ENCODE measurements at regions not wholly inside any gene's neighbourhood (a gene's known extent, or its start where the extent isn't known, plus 50 kb on each side); places are given as distances from the start of the nearest gene placed in this dataset.

DNA sequence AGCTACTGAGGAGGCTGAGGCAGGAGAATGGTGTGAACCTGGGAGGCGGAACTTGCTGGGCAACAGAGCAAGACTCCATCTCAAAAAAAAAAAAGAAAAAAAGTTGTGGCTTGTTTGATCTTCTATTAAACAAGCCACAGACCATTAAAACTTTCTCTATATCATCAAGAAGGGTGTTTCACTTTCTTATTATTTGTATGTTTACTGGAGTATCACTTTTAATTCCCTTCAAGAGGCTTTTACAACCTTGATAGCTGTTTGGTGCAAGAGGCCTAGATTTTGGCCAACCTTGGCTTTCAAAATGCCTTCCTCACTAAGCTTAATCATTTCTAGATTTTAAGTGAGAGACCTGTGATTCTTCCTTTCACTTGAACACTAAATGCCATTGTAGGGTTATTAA is 339.1 kb downstream of the TSN start:
- 100% methylated on average over 1 of the region's 1 CpG for WGBS
- Histone ChIP-seq H3K9me3 (ENCODE audit: insufficient read depth, low read depth, low read length) (no peaks in the 10 kb centered on the region), H3K9ac (ENCODE audit: low read depth, low read length) (no peak overlapping the region), H3K27ac (ENCODE audit: low read depth, low read length) (no peak overlapping the region), H3K36me3 (ENCODE audit: insufficient read depth, low read length) (no peaks in the 10 kb centered on the region), H3K27me3 (ENCODE audit: insufficient read depth, low read length) (no peaks in the 10 kb centered on the region), H3K4me3 (ENCODE audit: low read length) (no peak overlapping the region), H3K4me1 (ENCODE audit: insufficient read depth, low read length) (no peaks in the 10 kb centered on the region)

DNA sequence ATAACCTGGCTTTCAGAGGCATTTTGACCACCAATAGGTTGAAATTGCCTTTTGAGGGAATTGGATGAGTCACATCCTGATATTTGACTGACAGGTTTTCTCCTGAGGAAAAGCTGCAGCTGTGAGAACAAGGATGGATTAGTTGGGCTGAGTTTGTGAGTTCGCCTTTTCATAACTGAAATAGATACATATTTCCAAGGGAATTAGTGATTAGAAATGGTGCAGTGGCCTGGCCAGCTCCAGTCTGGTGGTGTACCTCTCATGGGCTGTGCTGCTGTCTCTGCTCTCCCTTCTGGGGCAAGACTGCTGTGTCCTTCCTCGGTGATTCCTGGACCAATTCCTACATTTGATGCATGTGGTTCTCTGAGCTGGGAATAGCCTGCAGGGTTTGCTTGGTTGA is 341.3 kb downstream of the TSN start:
- H3K4me1 ChIP-seq (ENCODE audit: insufficient read depth, low read length) = peaks cover 7% of the 10 kb centered on the region; the same call in 1 of the 2 replicates
- no peak overlapping the region for H3K4me3 ChIP-seq (ENCODE audit: low read length)
- H3K27ac ChIP-seq (ENCODE audit: low read depth, low read length) = no peak overlapping the region
- no peak overlapping the region for H3K9ac ChIP-seq (ENCODE audit: low read depth, low read length)
- no peaks in the 10 kb centered on the region for H3K36me3 ChIP-seq (ENCODE audit: insufficient read depth, low read length)
- no peaks in the 10 kb centered on the region for H3K9me3 ChIP-seq (ENCODE audit: insufficient read depth, low read depth, low read length)
- 75% methylated on average over 2 of the region's 2 CpGs for WGBS
- H3K27me3 ChIP-seq (ENCODE audit: insufficient read depth, low read length) = no peaks in the 10 kb centered on the region

DNA sequence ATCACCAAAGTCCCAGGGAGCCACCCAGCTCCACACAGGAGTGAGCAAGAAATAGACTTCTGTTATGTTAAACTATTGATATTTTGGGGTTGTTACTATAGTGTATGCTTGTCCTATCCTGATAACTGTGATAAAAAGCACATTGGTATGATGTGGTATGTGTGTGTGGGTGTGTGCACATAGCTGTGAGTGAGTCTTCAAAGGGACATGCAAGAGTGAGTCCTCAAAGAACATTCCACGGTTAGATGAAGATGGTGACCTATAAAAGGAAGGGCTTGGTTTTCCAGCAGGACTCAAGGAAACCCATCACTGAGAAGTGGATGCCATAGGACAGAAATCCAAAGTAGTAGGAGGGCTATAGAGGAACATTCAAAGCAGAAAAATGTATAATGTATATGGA is 342.9 kb downstream of the TSN start:
- no peak overlapping the region for H3K4me3 ChIP-seq (ENCODE audit: low read length)
- H3K36me3 ChIP-seq (ENCODE audit: insufficient read depth, low read length) = no peaks in the 10 kb centered on the region
- no peaks in the 10 kb centered on the region; the same call in 1 of the 2 replicates for H3K9me3 ChIP-seq (ENCODE audit: insufficient read depth, low read depth, low read length)
- no peaks in the 10 kb centered on the region for H3K27me3 ChIP-seq (ENCODE audit: insufficient read depth, low read length)
- H3K27ac ChIP-seq (ENCODE audit: low read depth, low read length) = no peak overlapping the region
- peaks cover 7% of the 10 kb centered on the region; the same call in 1 of the 2 replicates for H3K4me1 ChIP-seq (ENCODE audit: insufficient read depth, low read length)
- 95% methylated on average over 1 of the region's 1 CpG for WGBS
- no peak overlapping the region for H3K9ac ChIP-seq (ENCODE audit: low read depth, low read length)

DNA sequence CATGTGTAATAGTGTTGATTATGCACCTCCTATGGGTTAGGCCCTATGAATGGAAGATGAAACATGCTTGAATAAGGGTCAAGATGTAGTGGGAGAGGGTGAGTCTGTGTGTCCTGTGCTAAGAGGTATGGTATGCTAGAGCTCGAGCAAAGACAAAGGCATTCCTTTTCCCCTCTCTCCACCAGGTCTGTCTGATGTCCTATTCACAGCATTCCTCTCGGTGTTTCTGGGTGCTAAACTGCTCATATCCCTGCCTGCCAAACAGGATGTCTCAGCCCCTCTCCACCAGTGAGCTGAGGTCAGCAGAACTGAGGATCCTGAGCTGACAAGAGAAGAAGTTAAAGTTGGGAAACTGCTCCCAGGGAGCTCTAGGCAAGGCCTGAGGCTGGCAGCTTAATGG is 344.9 kb downstream of the TSN start:
- H3K4me1 ChIP-seq (ENCODE audit: insufficient read depth, low read length) = peaks cover 9% of the 10 kb centered on the region; the same call in 1 of the 2 replicates
- H3K27me3 ChIP-seq (ENCODE audit: insufficient read depth, low read length) = no peaks in the 10 kb centered on the region
- no peak overlapping the region for H3K9ac ChIP-seq (ENCODE audit: low read depth, low read length)
- H3K9me3 ChIP-seq (ENCODE audit: insufficient read depth, low read depth, low read length) = no peaks in the 10 kb centered on the region; the same call in 1 of the 2 replicates
- H3K27ac ChIP-seq (ENCODE audit: low read depth, low read length) = no peak overlapping the region; the same call in 1 of the 2 replicates
- H3K36me3 ChIP-seq (ENCODE audit: insufficient read depth, low read length) = no peaks in the 10 kb centered on the region
- 57% methylated on average over 2 of the region's 2 CpGs for WGBS
- no peak overlapping the region for H3K4me3 ChIP-seq (ENCODE audit: low read length)

DNA sequence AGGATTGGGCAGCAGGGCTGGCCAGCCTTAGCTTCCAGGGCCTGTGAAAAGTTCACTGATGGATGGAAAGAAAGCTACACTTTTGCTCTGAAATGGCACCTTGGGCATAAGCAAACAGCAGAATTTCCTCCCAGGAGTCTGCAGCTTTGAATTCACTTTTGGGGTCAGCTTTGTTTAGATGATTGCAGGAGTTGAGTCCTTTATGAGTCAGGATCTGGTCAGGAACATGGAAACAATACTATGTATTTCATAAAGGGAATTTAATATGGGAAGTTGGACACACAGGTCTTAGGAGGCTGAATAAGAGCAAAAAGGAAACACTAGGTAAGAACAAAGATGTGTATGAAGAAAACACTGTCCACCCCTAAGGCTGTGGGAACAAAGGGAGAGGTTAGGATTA is 345.3 kb downstream of the TSN start:
- peaks cover 12% of the 10 kb centered on the region; the same call in 1 of the 2 replicates for H3K4me1 ChIP-seq (ENCODE audit: insufficient read depth, low read length)
- H3K9me3 ChIP-seq (ENCODE audit: insufficient read depth, low read depth, low read length) = no peaks in the 10 kb centered on the region; the same call in 1 of the 2 replicates
- no peak overlapping the region; the same call in 1 of the 2 replicates for H3K27ac ChIP-seq (ENCODE audit: low read depth, low read length)
- no peak overlapping the region for H3K9ac ChIP-seq (ENCODE audit: low read depth, low read length)
- no peaks in the 10 kb centered on the region for H3K36me3 ChIP-seq (ENCODE audit: insufficient read depth, low read length)
- H3K4me3 ChIP-seq (ENCODE audit: low read length) = no peak overlapping the region
- H3K27me3 ChIP-seq (ENCODE audit: insufficient read depth, low read length) = no peaks in the 10 kb centered on the region

DNA sequence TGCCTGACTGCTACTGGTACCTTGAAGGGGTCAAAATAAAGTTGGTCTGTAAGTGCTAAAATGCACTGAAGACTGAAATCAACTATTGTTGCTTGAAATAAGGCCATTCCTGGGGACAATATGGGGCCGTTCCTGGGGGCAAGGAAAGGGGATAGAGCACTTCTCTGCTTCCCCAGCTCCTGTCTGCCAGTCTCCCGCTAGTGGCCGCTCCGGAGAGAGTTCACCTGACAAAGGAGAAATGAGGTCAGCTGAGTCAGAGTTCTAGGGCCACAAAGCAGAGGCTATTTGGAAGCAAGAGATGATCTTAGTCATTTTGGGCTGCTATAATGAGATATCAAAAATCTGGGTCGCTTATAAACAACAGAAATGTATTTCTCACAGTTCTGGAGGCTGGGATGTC is 345.9 kb downstream of the TSN start:
- 82% methylated on average over 5 of the region's 5 CpGs for WGBS
- Histone ChIP-seq H3K27me3 (ENCODE audit: insufficient read depth, low read length) (no peaks in the 10 kb centered on the region), H3K27ac (ENCODE audit: low read depth, low read length) (no peak overlapping the region), H3K9ac (ENCODE audit: low read depth, low read length) (no peak overlapping the region), H3K9me3 (ENCODE audit: insufficient read depth, low read depth, low read length) (no peaks in the 10 kb centered on the region; the same call in 1 of the 2 replicates), H3K4me1 (ENCODE audit: insufficient read depth, low read length) (peaks cover 13% of the 10 kb centered on the region; the same call in 1 of the 2 replicates), H3K36me3 (ENCODE audit: insufficient read depth, low read length) (no peaks in the 10 kb centered on the region), H3K4me3 (ENCODE audit: low read length) (no peak overlapping the region)

DNA sequence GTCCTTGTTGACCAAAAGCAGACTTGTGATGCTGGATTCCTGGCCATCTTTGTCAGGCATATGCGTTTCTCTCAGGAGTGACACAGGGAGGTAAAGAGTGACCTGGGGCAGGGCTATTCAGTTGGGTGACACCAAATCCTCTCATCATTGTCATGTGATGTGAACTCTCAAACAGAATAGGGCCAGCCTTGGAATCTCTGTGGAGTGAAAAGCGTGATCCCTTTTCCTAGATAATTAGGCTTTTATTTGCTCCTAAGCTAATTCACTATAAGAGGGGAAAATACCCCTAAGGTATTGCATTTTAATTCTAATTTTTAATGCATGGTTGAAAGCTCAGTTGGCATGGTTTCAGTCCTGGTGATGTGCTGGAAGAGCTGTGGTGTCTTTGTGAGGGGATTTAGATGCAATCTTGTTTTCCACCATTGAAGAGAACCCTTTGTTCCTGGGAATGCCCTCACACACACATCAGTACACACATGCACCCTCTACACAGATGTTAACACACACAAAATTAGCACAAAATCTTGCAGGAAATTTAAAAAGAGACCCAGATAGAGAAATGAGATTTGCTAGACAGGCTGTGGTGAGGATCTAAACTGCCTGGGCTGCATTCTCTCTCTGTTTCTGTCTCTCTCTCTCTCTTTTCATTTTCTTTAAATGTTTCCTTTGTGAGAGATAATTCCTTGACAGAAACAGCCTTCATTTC is 349.9 kb downstream of the TSN start:
- Histone ChIP-seq H3K27ac (ENCODE audit: low read depth, low read length) (no peak overlapping the region), H3K36me3 (ENCODE audit: insufficient read depth, low read length) (no peaks in the 10 kb centered on the region), H3K9ac (ENCODE audit: low read depth, low read length) (no peak overlapping the region; the same call in 1 of the 2 replicates), H3K4me3 (ENCODE audit: low read length) (no peak overlapping the region), H3K4me1 (ENCODE audit: insufficient read depth, low read length) (peaks cover 13% of the 10 kb centered on the region; the same call in 1 of the 2 replicates), H3K27me3 (ENCODE audit: insufficient read depth, low read length) (no peaks in the 10 kb centered on the region), H3K9me3 (ENCODE audit: insufficient read depth, low read depth, low read length) (no peaks in the 10 kb centered on the region; the same call in 1 of the 2 replicates)
- WGBS = 90% methylated on average over 2 of the region's 2 CpGs

DNA sequence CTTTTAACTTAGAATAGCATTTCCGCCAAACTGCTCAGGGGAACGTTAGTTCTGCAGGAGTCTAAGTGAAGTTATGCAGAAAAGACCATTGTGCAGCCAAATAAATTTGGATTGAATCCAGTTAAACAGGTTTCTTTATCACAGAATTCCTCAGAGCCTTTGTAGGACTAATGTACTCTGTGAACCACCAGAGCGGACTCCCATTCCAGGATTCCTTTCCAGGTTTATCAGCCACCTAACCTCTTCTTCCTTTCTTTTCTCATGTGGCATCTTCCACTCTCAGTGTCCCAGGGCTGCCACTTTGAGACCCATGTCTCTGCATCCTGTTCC is 350.4 kb downstream of the TSN start:
- H3K27ac ChIP-seq (ENCODE audit: low read depth, low read length) = no peak overlapping the region
- H3K4me1 ChIP-seq (ENCODE audit: insufficient read depth, low read length) = peaks cover 8% of the 10 kb centered on the region; the same call in 1 of the 2 replicates
- no peaks in the 10 kb centered on the region for H3K36me3 ChIP-seq (ENCODE audit: insufficient read depth, low read length)
- no peak overlapping the region for H3K4me3 ChIP-seq (ENCODE audit: low read length)
- no peaks in the 10 kb centered on the region for H3K27me3 ChIP-seq (ENCODE audit: insufficient read depth, low read length)
- H3K9me3 ChIP-seq (ENCODE audit: insufficient read depth, low read depth, low read length) = no peaks in the 10 kb centered on the region; the same call in 1 of the 2 replicates
- WGBS = 99% methylated on average over 3 of the region's 3 CpGs
- no peak overlapping the region; the same call in 1 of the 2 replicates for H3K9ac ChIP-seq (ENCODE audit: low read depth, low read length)

DNA sequence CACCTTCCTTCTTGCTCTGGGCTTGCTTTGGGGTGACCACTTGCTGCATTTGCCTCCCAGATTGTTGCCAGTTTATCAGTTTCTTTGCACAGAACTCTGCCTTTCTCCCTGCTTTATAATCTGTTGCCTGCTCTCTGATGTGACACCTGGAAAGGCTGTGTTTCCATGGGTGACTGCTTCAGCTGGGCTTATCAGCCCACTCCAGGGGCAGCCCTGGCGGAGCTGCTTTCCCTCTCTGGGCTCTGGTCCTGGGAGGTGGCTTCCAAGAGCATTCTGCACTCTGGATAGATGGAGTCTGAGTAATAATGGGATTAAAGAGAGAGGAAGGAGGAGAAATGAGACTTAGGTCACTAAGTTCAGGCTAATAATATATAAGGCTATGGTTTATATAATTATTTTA is 352.7 kb downstream of the TSN start:
- Histone ChIP-seq H3K4me1 (ENCODE audit: insufficient read depth, low read length) (peaks cover 6% of the 10 kb centered on the region; the same call in 1 of the 2 replicates), H3K27me3 (ENCODE audit: insufficient read depth, low read length) (no peaks in the 10 kb centered on the region), H3K27ac (ENCODE audit: low read depth, low read length) (no peak overlapping the region), H3K4me3 (ENCODE audit: low read length) (no peak overlapping the region), H3K9ac (ENCODE audit: low read depth, low read length) (no peak overlapping the region), H3K9me3 (ENCODE audit: insufficient read depth, low read depth, low read length) (no peaks in the 10 kb centered on the region; the same call in 1 of the 2 replicates), H3K36me3 (ENCODE audit: insufficient read depth, low read length) (no peaks in the 10 kb centered on the region)
- 82% methylated on average over 1 of the region's 1 CpG for WGBS

DNA sequence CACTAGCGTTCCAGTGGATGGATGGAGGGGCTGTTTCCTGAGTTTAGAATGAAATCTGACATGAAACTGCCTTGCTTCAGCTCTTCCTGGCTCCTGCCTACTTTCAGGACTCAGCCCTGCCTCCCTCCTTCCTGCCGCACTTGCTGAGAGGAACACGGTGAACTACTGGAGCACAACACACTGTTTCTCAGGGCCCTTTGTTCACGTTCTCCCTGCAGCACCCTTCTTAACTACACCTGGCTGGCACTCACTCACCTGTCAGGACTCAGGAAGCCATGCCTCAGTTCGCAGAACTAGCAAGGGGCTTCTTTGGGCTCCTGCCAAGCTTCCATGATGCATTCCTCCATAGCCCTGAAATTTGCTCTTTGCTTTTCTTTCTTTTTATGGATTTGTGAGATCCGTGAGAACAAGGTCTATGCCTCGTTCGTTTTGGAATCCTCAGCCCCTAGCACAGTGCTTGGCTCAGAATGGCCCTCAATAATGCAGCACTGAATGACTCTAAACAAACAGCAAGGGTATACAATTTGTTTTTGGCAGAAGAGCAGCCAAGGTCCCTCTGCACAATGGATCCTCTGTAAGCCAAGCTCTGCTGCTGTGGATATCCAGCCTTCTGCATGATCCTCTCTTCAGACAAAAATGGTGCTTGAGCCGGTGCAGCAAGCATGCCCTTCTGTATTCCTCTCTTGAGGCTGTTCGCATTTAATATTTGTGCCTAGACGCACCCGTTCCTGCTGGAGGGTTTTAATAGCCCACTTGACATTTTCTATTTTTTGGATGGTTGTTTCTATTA is 357.0 kb downstream of the TSN start:
- no peaks in the 10 kb centered on the region for H3K27me3 ChIP-seq (ENCODE audit: insufficient read depth, low read length)

DNA sequence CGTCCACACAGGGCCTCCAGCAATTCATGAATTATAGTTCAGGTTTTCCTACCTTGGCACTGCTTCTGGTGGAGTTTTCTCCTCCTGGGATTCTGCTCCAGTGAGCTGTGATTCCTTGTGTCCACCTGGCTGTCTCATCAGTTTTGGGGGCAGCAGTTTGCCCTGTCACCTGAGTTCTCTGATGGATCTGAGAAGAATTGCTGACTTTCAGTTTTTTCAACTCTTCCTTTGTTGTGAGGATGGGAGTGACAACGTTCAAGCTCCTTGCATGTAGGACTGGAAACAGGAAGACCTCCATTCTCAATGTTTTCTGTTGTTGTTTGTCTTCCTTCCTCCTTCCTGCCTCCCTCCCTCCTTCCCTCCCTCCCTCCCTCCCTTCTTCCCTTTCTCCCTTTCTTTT is 359.0 kb downstream of the TSN start:
- no peaks in the 10 kb centered on the region for H3K9me3 ChIP-seq (ENCODE audit: insufficient read depth, low read depth, low read length)
- no peak overlapping the region for H3K27ac ChIP-seq (ENCODE audit: low read depth, low read length)
- H3K36me3 ChIP-seq (ENCODE audit: insufficient read depth, low read length) = no peaks in the 10 kb centered on the region
- no peak overlapping the region for H3K4me3 ChIP-seq (ENCODE audit: low read length)
- H3K27me3 ChIP-seq (ENCODE audit: insufficient read depth, low read length) = no peaks in the 10 kb centered on the region
- no peak overlapping the region for H3K9ac ChIP-seq (ENCODE audit: low read depth, low read length)
- 0 out of 2 replicates have a peak, but pooled peaks cover 4% of the 10 kb centered on the region for H3K4me1 ChIP-seq (ENCODE audit: insufficient read depth, low read length)
- WGBS = 42% methylated on average over 2 of the region's 2 CpGs

More for the DNA sequence above, 357.0 kb downstream of the TSN start:
- Histone ChIP-seq H3K9ac (ENCODE audit: low read depth, low read length) (no peak overlapping the region), H3K4me1 (ENCODE audit: insufficient read depth, low read length) (0 out of 2 replicates have a peak, but pooled peaks cover 4% of the 10 kb centered on the region), H3K36me3 (ENCODE audit: insufficient read depth, low read length) (no peaks in the 10 kb centered on the region), H3K27ac (ENCODE audit: low read depth, low read length) (no peak overlapping the region), H3K9me3 (ENCODE audit: insufficient read depth, low read depth, low read length) (no peaks in the 10 kb centered on the region), H3K4me3 (ENCODE audit: low read length) (no peak overlapping the region)
- WGBS = 90% methylated on average over 12 of the region's 12 CpGs
